Epithelial cell of esophagus (primary cell): ENCODE measurements at regions not wholly inside any gene's neighbourhood (a gene's known extent, or its start where the extent isn't known, plus 50 kb on each side); places are given as distances from the start of the nearest gene placed in this dataset.

Experiments used
- DNase-seq: peaks from one replicate; pipeline ENCODE4 v3.0.0; 2010; ENCODE audit warnings: low read depth
- H3K4me3 ChIP-seq: 2 replicates; pipeline ENCODE4 v1.5.1; 2011; ENCODE audit warnings: mild to moderate bottlenecking, low read length, control low read depth
- TF ChIP-seq, protein P1 (sequence below): IDR thresholded peaks from 2 replicates; pipeline ENCODE4 v1.5.1; 2011; ENCODE audit warnings: low read depth, mild to moderate bottlenecking, low read length, control low read depth, inconsistent platforms; ENCODE audit not compliant: insufficient read depth; ENCODE audit errors: missing control alignments

DNA sequence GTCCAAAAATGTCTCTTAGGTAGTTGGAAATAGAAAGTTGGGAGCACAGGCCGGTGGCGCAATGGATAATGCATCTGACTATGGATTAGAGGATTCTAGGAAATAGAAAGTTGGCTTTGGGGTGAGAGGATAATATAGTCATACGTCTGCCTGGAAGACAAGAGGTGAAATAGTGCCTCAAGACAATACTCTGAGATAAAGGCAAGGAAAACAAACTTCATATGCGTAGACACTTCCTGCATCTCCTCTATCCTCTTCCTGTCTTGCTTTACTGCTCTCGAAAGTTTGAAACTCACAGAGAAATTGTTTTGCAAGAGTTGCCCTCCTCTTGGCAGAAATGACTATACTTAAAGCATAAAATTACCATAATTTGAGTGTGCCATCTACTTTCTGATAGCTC, 153.2 kb upstream of the FBXL7 start:
- no peak overlapping the region for H3K4me3 ChIP-seq
- TF ChIP-seq, protein P1, sequence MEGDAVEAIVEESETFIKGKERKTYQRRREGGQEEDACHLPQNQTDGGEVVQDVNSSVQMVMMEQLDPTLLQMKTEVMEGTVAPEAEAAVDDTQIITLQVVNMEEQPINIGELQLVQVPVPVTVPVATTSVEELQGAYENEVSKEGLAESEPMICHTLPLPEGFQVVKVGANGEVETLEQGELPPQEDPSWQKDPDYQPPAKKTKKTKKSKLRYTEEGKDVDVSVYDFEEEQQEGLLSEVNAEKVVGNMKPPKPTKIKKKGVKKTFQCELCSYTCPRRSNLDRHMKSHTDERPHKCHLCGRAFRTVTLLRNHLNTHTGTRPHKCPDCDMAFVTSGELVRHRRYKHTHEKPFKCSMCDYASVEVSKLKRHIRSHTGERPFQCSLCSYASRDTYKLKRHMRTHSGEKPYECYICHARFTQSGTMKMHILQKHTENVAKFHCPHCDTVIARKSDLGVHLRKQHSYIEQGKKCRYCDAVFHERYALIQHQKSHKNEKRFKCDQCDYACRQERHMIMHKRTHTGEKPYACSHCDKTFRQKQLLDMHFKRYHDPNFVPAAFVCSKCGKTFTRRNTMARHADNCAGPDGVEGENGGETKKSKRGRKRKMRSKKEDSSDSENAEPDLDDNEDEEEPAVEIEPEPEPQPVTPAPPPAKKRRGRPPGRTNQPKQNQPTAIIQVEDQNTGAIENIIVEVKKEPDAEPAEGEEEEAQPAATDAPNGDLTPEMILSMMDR: no peak
- no peak for DNase-seq

DNA sequence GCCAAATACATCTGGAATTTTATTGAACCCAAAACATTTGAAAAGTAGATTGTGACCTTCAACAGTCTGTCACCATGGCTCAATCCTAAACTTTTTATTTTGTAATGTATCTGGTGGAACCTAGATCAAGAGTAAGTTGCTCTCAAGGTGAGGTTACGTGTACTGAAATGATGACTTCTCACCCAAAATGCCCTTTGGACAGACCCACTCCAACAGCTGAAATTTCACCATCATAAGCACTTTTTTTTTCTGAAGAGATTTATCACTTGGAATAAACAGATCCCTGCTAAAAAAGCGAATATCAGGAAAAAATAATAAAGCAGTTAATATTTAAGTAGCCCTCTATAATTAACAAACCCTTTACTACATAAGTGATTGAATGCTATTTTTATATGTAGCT, 155.0 kb upstream of the FBXL7 start:
- TF ChIP-seq, protein P1: no peak

DNA sequence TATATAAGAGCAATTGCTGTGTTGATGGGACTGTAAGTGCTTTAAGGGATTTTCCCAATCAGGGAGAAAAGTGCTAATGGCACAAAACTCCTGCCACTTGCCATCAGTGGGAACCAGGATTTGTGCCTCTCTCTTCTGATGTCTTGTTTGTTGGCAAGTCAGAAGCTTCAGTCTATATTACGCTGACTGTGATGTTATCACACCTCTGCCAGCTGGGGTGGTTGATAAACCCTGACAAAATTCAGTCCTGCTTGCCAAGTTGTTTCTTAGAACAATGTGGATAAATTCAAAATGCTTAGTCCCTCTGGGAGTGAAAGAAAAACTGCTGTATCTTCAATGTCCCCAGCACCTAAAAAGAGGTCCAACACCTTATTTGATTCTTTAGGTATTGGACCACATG, 161.4 kb upstream of the FBXL7 start:
- TF ChIP-seq, protein P1: no peak
- no peak for DNase-seq

More for the DNA sequence above, 155.0 kb upstream of the FBXL7 start:
- no peak overlapping the region for H3K4me3 ChIP-seq
- no peak for DNase-seq

DNA sequence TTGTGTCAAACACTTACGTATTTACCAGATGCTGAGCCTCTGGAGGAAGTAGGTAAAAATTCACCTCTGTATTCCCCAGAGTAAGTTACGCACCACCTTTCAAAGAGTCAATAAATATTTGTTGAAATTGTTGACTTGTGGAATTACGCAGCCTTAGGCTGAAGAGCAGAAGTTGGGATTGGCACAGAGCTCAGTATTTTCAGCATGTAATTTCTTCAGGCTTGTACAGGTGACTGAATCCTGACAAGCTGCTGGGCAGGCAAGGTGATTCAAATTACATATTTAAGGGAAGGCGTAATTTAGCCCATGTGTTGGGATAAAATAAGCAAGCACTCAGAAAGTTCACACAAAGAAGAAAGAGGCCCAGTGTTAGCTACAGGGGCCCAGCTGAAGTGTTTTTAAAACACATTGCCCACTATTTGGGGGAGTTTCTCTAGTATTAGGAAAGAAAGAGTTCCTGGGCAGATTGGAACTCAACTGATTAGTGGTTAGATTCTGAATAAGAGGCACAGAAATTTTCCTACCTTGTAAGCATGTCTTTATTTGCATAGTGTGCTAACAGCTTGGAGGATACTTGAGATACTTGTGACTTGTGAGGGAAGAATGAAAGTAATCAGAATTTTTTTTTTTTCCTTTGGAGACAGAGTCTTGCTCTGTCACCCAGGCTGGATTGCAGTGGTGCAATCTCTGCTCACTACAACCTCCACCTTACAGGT, 165.3 kb upstream of the FBXL7 start:
- DNase-seq: peak; percentile 1
- TF ChIP-seq, protein P1: no peak
- H3K4me3 ChIP-seq: no peak overlapping the region

More for the DNA sequence above, 161.4 kb upstream of the FBXL7 start:
- H3K4me3 ChIP-seq: no peak overlapping the region

DNA sequence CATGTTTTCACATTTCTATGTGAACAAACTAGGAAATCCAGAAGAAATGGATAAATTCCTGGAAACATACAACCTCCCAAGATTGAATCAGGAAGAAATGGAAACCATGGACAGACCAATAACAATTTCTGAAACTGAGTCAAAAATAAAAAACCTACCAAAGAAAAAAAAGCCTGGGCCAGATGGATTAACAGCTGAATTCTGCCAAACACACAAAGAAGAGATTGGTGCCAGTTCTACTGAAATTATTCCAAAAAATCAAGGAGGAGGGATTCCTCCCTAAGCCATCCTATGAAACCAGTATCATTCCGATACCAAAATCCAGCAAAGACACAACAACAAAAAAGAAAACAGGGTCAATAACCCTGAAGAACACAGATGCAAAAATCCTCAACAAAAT, 166.9 kb upstream of the FBXL7 start:
- no peak overlapping the region for H3K4me3 ChIP-seq
- DNase-seq: no peak
- TF ChIP-seq, protein P1: no peak

DNA sequence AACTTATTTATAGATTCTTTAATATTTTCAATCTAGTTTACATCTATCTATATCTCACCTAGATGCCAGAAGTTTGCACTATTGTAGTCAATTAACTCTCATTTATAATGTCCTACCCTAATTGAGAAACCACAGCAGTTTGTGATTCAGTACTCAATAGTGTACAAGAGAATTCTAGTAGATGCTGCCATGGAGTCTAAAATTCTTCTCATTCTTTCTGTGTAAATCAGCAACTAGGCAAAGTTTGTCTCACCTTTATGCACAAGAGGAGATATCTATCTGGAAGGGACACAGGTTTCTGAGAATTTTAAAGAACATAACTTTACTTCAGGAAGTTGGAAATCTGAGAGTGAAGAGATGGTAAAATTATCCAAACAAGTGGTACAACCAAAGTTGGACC, 173.0 kb upstream of the FBXL7 start:
- TF ChIP-seq, protein P1: no peak
- no peak for DNase-seq
- no peak overlapping the region for H3K4me3 ChIP-seq

DNA sequence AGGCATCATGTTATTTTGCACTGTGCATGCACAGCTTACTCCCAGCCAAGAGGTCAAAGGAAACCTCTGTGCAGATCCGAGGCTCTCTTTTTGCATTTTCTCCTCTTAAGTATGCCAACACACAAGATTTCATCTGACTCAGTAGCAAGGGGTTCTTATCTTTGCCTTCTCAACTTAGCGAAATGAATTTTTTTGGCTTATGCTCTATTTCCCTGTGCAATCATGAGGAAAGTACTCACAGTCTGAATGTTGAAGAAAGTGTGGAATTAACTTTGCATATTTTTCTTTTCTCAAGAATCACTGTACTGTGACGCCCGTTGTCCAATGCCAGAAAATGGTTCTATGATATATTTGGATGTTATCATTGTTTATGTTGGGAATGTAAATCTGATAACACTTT, 173.5 kb upstream of the FBXL7 start:
- DNase-seq: no peak

More for the DNA sequence above, 173.5 kb upstream of the FBXL7 start:
- no peak overlapping the region for H3K4me3 ChIP-seq
- TF ChIP-seq, protein P1: no peak
